HepG2 (cell line): ENCODE measurements at regions not wholly inside any gene's neighbourhood (a gene's known extent, or its start where the extent isn't known, plus 50 kb on each side); places are given as distances from the start of the nearest gene placed in this dataset.

ENCODE experiments used
- ATAC-seq: fragments of 200-7000 bp; cut with Tn5 transposase; 3 replicates; pipeline ENCODE4 v1.9.1; 2020; ENCODE audit warnings: mild to moderate bottlenecking, moderate library complexity
- BruUV-seq: library from RNA; stranded (reverse); fragments of 400-500 nt; replicated peaks from 2 replicates; lab custom pipeline; 2021; lab: Mats Ljungman, UMichigan
- CTCF ChIA-PET: fragments of 300-600 bp; formaldehyde crosslinking; extraction: SDS; loops from one replicate; lab custom pipeline; 2021; ENCODE audit warnings: low total read pairs, inconsistent platforms, low intra/inter-chr PET ratio; lab: Yijun Ruan, JAX
- POLR2A ChIA-PET: fragments of 350-600 bp; sonication (Branson Sonifier 250); formaldehyde crosslinking; loops from one replicate; lab custom pipeline; 2020; ENCODE audit warnings: antibody characterized with exemption, inconsistent platforms; lab: Yijun Ruan, JAX
- DNase-seq: peaks from one replicate; pipeline ENCODE4 v3.0.0-alpha.2; 2015; ENCODE audit warnings: low spot score
- FAIRE-seq: peaks from 3 replicates; lab custom pipeline; 2011; peaks lifted over from hg19 to GRCh38; lab: Jason Lieb, UNC
- H2AFZ ChIP-seq: one replicate; pipeline ENCODE4 v1.6.1; 2011; ENCODE audit warnings: low read length, inconsistent platforms
- H3K27ac ChIP-seq: fragments of 300-600 bp; 3 replicates; pipeline ENCODE4 v1.8.0; 2011; ENCODE audit warnings: mixed run types, mild to moderate bottlenecking, mixed read lengths, low read length, inconsistent platforms; ENCODE audit not compliant: insufficient read depth; ENCODE audit errors: extremely low read length
- H3K27me3 ChIP-seq, 2 experiments: fragments of 200-600 bp in 1 of 2; 2 replicates in 1 of 2; 3 replicates in 1 of 2; pipeline versions ENCODE4 v1.6.0 to v1.8.0; 2011; ENCODE audit warnings: low read length in 2 of 2, mild to moderate bottlenecking in 2 of 2, moderate library complexity in 2 of 2, inconsistent platforms in 1 of 2; ENCODE audit not compliant: insufficient read depth in 2 of 2, control insufficient read depth in 1 of 2
- H3K36me3 ChIP-seq, 2 experiments: fragments of 200-600 bp in 1 of 2; replicated peaks in 1 of 2; 2 replicates in 1 of 2; 3 replicates in 1 of 2; pipeline versions ENCODE4 v1.5.1 to v1.8.0; 2011; ENCODE audit warnings: low read length in 2 of 2, inconsistent platforms in 1 of 2; ENCODE audit not compliant: insufficient read depth in 2 of 2, control insufficient read depth in 1 of 2
- H3K4me1 ChIP-seq: 2 replicates; pipeline ENCODE4 v1.5.1; 2012; ENCODE audit warnings: low read length, inconsistent platforms; ENCODE audit not compliant: insufficient read depth
- H3K4me2 ChIP-seq: 2 replicates; pipeline ENCODE4 v1.6.0; 2011; ENCODE audit warnings: low read depth, low read length, inconsistent platforms
- H3K4me3 ChIP-seq, 3 experiments: fragments of 200-600 bp in 1 of 3; sonication (generic), shearing (Covaris generic) in 1 of 3; replicated peaks in 1 of 3; 2 replicates each; pipeline ENCODE4 v1.5.1; 2011 to 2016; ENCODE audit warnings: low read length in 3 of 3, inconsistent platforms in 2 of 3, low read depth in 2 of 3, mild to moderate bottlenecking in 2 of 3, control low read depth in 1 of 3, mixed read lengths in 1 of 3; ENCODE audit not compliant: insufficient read depth in 1 of 3
- H3K79me2 ChIP-seq: one replicate; pipeline ENCODE4 v1.6.1; 2011; ENCODE audit warnings: low read length, inconsistent platforms; ENCODE audit not compliant: insufficient read depth
- H3K9ac ChIP-seq: 2 replicates; pipeline ENCODE4 v1.6.0; 2011; ENCODE audit warnings: mild to moderate bottlenecking, low read depth, low read length, inconsistent platforms; ENCODE audit not compliant: insufficient read depth
- H3K9me3 ChIP-seq: 2 replicates; pipeline ENCODE4 v1.5.1; 2012; ENCODE audit warnings: mild to moderate bottlenecking, low read length
- H4K20me1 ChIP-seq: 2 replicates; pipeline ENCODE4 v1.6.0; 2011; ENCODE audit warnings: inconsistent platforms, mild to moderate bottlenecking, low read length, moderate library complexity; ENCODE audit not compliant: insufficient read depth
- ATF1 ChIP-seq: IDR thresholded peaks from 2 replicates; pipeline ENCODE4 v1.6.1; 2016; ENCODE audit warnings: mild to moderate bottlenecking, control low read depth
- E2F2 ChIP-seq: sonication (generic); formaldehyde crosslinking; IDR thresholded peaks from 2 replicates; pipeline ENCODE4 v1.4.0; 2020; ENCODE audit warnings: missing genetic modification reagents, borderline replicate concordance
- ETV5 ChIP-seq: IDR thresholded peaks from 2 replicates; pipeline ENCODE4 v1.6.1; 2018; ENCODE audit warnings: missing biosample characterization, missing genetic modification reagents, inconsistent platforms, borderline replicate concordance
- FOSL2 ChIP-seq: sonication (generic); formaldehyde crosslinking; IDR thresholded peaks from 2 replicates; pipeline ENCODE4 v1.4.0; 2020; ENCODE audit warnings: missing genetic modification reagents
- MLXIP ChIP-seq: sonication (generic); formaldehyde crosslinking; IDR thresholded peaks from 2 replicates; pipeline ENCODE4 v1.9.0; 2021; ENCODE audit warnings: missing genetic modification reagents, borderline replicate concordance
- NR1H2 ChIP-seq: sonication (generic); formaldehyde crosslinking; IDR thresholded peaks from 2 replicates; pipeline ENCODE4 v1.8.1; 2022; ENCODE audit warnings: low read depth, missing genetic modification reagents, borderline replicate concordance
- REPIN1 ChIP-seq: sonication (generic); formaldehyde crosslinking; IDR thresholded peaks from 2 replicates; pipeline ENCODE4 v1.8.0; 2022; ENCODE audit warnings: missing genetic modification reagents, low read depth, mild to moderate bottlenecking, borderline replicate concordance
- SNAI1 ChIP-seq: sonication (generic); formaldehyde crosslinking; IDR thresholded peaks from 2 replicates; pipeline ENCODE4 v1.5.0; 2020; ENCODE audit warnings: mild to moderate bottlenecking, missing genetic modification reagents, borderline replicate concordance
- ZFP36 ChIP-seq: fragments of 150-350 bp; IDR thresholded peaks from 2 replicates; pipeline ENCODE4 v1.6.1; 2018; ENCODE audit warnings: borderline replicate concordance, low read length, low read depth; ENCODE audit not compliant: partially characterized antibody
- ZNF18 ChIP-seq: sonication (generic); formaldehyde crosslinking; IDR thresholded peaks from 2 replicates; pipeline ENCODE4 v1.8.0; 2022; ENCODE audit warnings: mild to moderate bottlenecking, missing genetic modification reagents; ENCODE audit not compliant: insufficient replicate concordance
- ZNF207 ChIP-seq: fragments of 450-650 bp; IDR thresholded peaks from 2 replicates; pipeline ENCODE4 v1.6.1; 2016; ENCODE audit warnings: antibody characterized with exemption, borderline replicate concordance
- ZNF280B ChIP-seq: sonication (generic); formaldehyde crosslinking; IDR thresholded peaks from 2 replicates; pipeline ENCODE4 v1.5.0; 2020; ENCODE audit warnings: missing genetic modification reagents, mild to moderate bottlenecking, borderline replicate concordance
- ZNF296 ChIP-seq: sonication (generic); formaldehyde crosslinking; conservative IDR thresholded peaks from 2 replicates; pipeline ENCODE4 v1.5.0; 2020; ENCODE audit warnings: mild to moderate bottlenecking, missing genetic modification reagents
- ZNF331 ChIP-seq: sonication (generic); formaldehyde crosslinking; IDR thresholded peaks from 2 replicates; pipeline ENCODE4 v1.4.0; 2020; ENCODE audit warnings: missing genetic modification reagents
- ZNF382 ChIP-seq: sonication (generic); formaldehyde crosslinking; IDR thresholded peaks from 2 replicates; pipeline ENCODE4 v1.5.0; 2020; ENCODE audit warnings: missing genetic modification reagents, mild to moderate bottlenecking, borderline replicate concordance
- ZNF780A ChIP-seq: sonication (generic); formaldehyde crosslinking; IDR thresholded peaks from 2 replicates; pipeline ENCODE4 v1.8.0; 2022; ENCODE audit warnings: mild to moderate bottlenecking, missing genetic modification reagents, moderate library complexity
- WGBS: methylation state at CpG from one replicate; pipeline ENCODE4 v1.1.6; 2017; ENCODE audit warnings: low lambda C conversion rate; 5-methylcytosine and 5-hydroxymethylcytosine counted together
- in situ Hi-C: cut with HindIII; loops from 2 replicates; pipeline ENCODE4 v1.10.0; 2017; ENCODE audit warnings: low pct_unique_long_range_greater_than_20kb; ENCODE audit not compliant: extremely low pct_ligation_motif_present
- intact Hi-C: fragments of 100-400 bp; cut with micrococcal nuclease; formaldehyde crosslinking; loops from one replicate; pipeline ENCODE4 v1.10.0; 2022; ENCODE audit not compliant: unreplicated experiment

DNA sequence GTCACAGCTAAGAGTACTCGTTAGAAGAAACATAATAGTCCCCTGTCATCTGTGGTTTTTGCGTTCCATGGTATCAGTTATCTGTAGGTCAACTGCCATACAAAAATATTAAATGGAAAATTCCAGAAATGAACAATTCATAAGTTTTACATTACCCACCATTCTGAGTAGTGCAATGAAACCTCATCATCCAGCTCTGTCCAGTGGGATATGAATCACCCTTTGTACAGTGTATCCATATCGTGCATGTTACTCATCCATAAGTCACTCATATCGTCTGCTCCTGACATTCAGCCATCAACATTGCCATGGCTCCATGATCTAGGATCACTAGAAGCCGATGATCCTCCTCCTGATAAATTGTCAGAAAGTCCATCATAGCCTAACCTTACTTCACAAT, 174.9 kb upstream of the C11orf87 start (continued):
- no peak for TF ChIP-seq E2F2 (CRISPR knock-in tag)
- TF ChIP-seq ZNF280B (CRISPR knock-in tag): no peak
- TF ChIP-seq ZFP36: no peak
- no peak for TF ChIP-seq FOSL2 (CRISPR knock-in tag)
- TF ChIP-seq ZNF207: no peak
- TF ChIP-seq ZNF18 (CRISPR knock-in tag): no peak
- no peak for TF ChIP-seq ZNF382 (CRISPR knock-in tag)
- no peak for TF ChIP-seq ZNF780A

- Histone ChIP-seq H3K4me2 (no peak overlapping the region), H3K79me2 (no peaks in the 10 kb centered on the region), H2AFZ (no peak overlapping the region), H3K27me3 (no peaks in the 10 kb centered on the region), H3K36me3 (no peaks in the 10 kb centered on the region), H3K9ac (no peak overlapping the region), H4K20me1 (no peaks in the 10 kb centered on the region), H3K9me3 (no peaks in the 10 kb centered on the region), H3K4me1 (no peaks in the 10 kb centered on the region), H3K27ac (no peak overlapping the region), H3K4me3 (no peak overlapping the region)
- DNase-seq (no peak), ATAC-seq (no peak), FAIRE-seq (no peak)
- intact Hi-C loops: no loop called here
- BruUV-seq: no TSS peak
- ChIA-PET CTCF (no interaction called here), POLR2A (no interaction called here)
- 0% methylated on average over 3 of the region's 3 CpGs for WGBS
- in situ Hi-C loops: no loop called here
- no peak for TF ChIP-seq ZNF331 (CRISPR knock-in tag)
- no peak for TF ChIP-seq REPIN1 (CRISPR knock-in tag)
- TF ChIP-seq ATF1 (CRISPR knock-in tag): no peak
- TF ChIP-seq NR1H2 (CRISPR knock-in tag): no peak
- TF ChIP-seq MLXIP (CRISPR knock-in tag): no peak
- no peak for TF ChIP-seq ETV5
- TF ChIP-seq SNAI1 (CRISPR knock-in tag): no peak
- no peak for TF ChIP-seq ZNF296 (CRISPR knock-in tag)
Observed at GRCh38 chr11:109249597-109249996, 172.4 kb upstream of the C11orf87 start.
